PFSK-1 (cell line): ENCODE measurements at regions not wholly inside any gene's neighbourhood (a gene's known extent, or its start where the extent isn't known, plus 50 kb on each side); places are given as distances from the start of the nearest gene placed in this dataset.

Experiments
- POLR2AphosphoS5 ChIP-seq: IDR thresholded peaks from 2 replicates; pipeline ENCODE4 v1.6.1; 2012; ENCODE audit warnings: low read depth, mild to moderate bottlenecking, control low read depth, low read length, moderate library complexity
- SIN3A ChIP-seq: IDR thresholded peaks from 2 replicates; pipeline ENCODE4 v1.6.1; 2012; ENCODE audit warnings: mild to moderate bottlenecking, low read length, moderate library complexity, borderline replicate concordance; ENCODE audit not compliant: insufficient read depth

GRCh38 chr7:125112850-125113249, 183.2 kb upstream of the POT1 start:
- TF ChIP-seq SIN3A (no peak), POLR2AphosphoS5 (no peak)
